KMS-11 (cell line): ENCODE measurements at regions not wholly inside any gene's neighbourhood (a gene's known extent, or its start where the extent isn't known, plus 50 kb on each side); places are given as distances from the start of the nearest gene placed in this dataset.

Experiments
- H2AFZ ChIP-seq: fragments of 200-600 bp; sonication (generic); 2 replicates; pipeline ENCODE4 v1.6.1; 2016; ENCODE audit warnings: antibody characterized with exemption, mixed run types, low read depth
- H3K27ac ChIP-seq: fragments of 200-600 bp; sonication (generic); 2 replicates; pipeline ENCODE4 v1.6.1; 2016; ENCODE audit warnings: mild to moderate bottlenecking, mixed run types
- H3K27me3 ChIP-seq: fragments of 200-600 bp; sonication (generic); 2 replicates; pipeline ENCODE4 v1.6.1; 2017; ENCODE audit warnings: mild to moderate bottlenecking, low read depth, mixed run types, moderate library complexity; ENCODE audit not compliant: insufficient read depth
- H3K36me3 ChIP-seq: fragments of 200-600 bp; sonication (generic); 2 replicates; pipeline ENCODE4 v1.6.1; 2017; ENCODE audit warnings: mild to moderate bottlenecking, mixed run types; ENCODE audit not compliant: insufficient read depth
- H3K4me1 ChIP-seq: fragments of 200-600 bp; sonication (generic); 2 replicates; pipeline ENCODE4 v1.6.1; 2016; ENCODE audit warnings: mild to moderate bottlenecking, low read depth, mixed run types; ENCODE audit not compliant: poor library complexity, severe bottlenecking
- H3K4me2 ChIP-seq: fragments of 200-600 bp; sonication (generic); 2 replicates; pipeline ENCODE4 v1.7.0; 2016; ENCODE audit warnings: mild to moderate bottlenecking, mixed run types
- H3K4me3 ChIP-seq: fragments of 200-600 bp; sonication (generic); IDR thresholded peaks from 2 replicates; pipeline ENCODE4 v1.6.1; 2017; ENCODE audit warnings: low read depth, low read length, mixed read lengths; ENCODE audit not compliant: insufficient read depth
- H3K79me2 ChIP-seq: fragments of 200-600 bp; sonication (generic); 2 replicates; pipeline ENCODE4 v1.6.1; 2016; ENCODE audit warnings: low read depth, mixed run types; ENCODE audit not compliant: insufficient read depth
- H3K9ac ChIP-seq: fragments of 200-600 bp; sonication (generic); 2 replicates; pipeline ENCODE4 v1.6.1; 2016; ENCODE audit warnings: mild to moderate bottlenecking, mixed run types
- H4K20me1 ChIP-seq: fragments of 200-600 bp; sonication (generic); 2 replicates; pipeline ENCODE4 v1.6.1; 2016; ENCODE audit warnings: mild to moderate bottlenecking, mixed run types; ENCODE audit not compliant: insufficient read depth
- TF ChIP-seq, protein P1 (sequence below): fragments of 200-600 bp; sonication (generic); conservative IDR thresholded peaks from 2 replicates; pipeline ENCODE4 v1.6.1; 2017; ENCODE audit warnings: low read depth, mild to moderate bottlenecking, antibody characterized with exemption, low read length, moderate library complexity, mixed read lengths

DNA sequence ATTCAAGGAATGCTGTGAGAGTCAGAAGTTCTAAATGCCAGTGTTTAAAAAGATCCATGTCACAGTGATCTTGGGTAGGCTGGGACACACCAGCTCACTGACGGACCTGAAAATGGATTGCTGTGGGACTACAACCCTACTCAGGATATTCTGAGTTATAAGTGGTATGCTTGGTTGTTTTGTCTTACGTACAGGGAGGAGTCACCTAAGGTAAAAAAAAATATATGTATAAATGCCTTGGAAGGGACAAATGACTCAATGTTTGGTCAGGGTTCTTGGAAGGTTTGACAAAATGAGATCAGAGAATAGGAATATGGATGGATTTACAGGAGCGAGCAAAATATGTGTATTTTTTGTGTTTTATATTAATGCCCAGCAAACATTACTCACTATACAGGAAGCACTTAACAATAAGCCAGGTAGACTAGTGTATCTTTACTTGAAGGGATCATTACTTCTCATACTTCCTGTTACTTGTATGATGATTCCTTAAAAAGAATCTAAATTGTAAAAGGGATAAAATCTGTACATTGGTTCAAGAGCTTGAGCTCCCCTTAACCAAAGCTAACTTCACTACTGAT is 767.3 kb downstream of the GBE1 start:
- Histone ChIP-seq H3K4me1 (no peaks in the 10 kb centered on the region), H3K4me3 (no peak overlapping the region), H3K4me2 (no peak overlapping the region), H3K9ac (no peak overlapping the region), H3K27ac (no peak overlapping the region), H3K27me3 (no peaks in the 10 kb centered on the region), H2AFZ (no peak overlapping the region), H3K79me2 (no peaks in the 10 kb centered on the region), H4K20me1 (no peaks in the 10 kb centered on the region), H3K36me3 (no peaks in the 10 kb centered on the region)
- TF ChIP-seq, protein P1, sequence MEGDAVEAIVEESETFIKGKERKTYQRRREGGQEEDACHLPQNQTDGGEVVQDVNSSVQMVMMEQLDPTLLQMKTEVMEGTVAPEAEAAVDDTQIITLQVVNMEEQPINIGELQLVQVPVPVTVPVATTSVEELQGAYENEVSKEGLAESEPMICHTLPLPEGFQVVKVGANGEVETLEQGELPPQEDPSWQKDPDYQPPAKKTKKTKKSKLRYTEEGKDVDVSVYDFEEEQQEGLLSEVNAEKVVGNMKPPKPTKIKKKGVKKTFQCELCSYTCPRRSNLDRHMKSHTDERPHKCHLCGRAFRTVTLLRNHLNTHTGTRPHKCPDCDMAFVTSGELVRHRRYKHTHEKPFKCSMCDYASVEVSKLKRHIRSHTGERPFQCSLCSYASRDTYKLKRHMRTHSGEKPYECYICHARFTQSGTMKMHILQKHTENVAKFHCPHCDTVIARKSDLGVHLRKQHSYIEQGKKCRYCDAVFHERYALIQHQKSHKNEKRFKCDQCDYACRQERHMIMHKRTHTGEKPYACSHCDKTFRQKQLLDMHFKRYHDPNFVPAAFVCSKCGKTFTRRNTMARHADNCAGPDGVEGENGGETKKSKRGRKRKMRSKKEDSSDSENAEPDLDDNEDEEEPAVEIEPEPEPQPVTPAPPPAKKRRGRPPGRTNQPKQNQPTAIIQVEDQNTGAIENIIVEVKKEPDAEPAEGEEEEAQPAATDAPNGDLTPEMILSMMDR = no peak

DNA sequence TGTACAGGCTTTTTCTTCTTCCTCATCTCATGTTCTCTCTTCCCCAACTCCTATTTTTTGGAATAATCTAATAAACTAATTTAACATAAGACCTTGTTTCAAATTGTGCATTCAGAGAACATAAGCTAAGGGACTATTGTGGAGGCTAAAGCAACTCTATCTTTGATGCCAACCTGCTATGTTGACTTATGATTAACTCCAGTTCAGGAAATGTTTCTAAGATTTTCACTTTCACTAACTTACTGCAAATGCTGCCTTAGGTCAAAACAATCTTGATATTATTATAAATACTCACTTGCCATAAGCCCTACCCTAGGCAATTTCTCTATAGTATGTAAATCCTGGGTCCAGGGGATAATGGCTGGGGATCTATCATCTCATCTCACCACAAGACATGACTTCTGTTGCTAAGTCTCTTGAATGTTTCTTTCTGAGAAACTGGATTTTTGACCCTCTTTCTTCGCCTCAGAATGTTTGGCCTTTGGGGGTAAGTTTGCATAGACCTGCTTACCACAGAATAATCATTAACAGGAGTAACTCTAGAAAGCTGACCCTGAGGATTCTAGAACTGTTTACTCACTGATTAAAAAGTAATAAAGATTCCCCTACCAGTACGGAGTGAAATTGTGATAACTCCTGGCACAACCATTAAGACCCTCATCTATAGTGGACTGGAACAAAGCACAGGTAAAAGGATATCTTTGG is 768.1 kb downstream of the GBE1 start:
- Histone ChIP-seq H3K79me2 (no peaks in the 10 kb centered on the region), H4K20me1 (no peaks in the 10 kb centered on the region), H3K9ac (no peak overlapping the region), H3K27me3 (no peaks in the 10 kb centered on the region), H3K27ac (no peak overlapping the region), H3K4me3 (no peak overlapping the region), H3K4me1 (no peaks in the 10 kb centered on the region), H2AFZ (no peak overlapping the region), H3K4me2 (no peak overlapping the region), H3K36me3 (no peaks in the 10 kb centered on the region)
- TF ChIP-seq, protein P1 = no peak

DNA sequence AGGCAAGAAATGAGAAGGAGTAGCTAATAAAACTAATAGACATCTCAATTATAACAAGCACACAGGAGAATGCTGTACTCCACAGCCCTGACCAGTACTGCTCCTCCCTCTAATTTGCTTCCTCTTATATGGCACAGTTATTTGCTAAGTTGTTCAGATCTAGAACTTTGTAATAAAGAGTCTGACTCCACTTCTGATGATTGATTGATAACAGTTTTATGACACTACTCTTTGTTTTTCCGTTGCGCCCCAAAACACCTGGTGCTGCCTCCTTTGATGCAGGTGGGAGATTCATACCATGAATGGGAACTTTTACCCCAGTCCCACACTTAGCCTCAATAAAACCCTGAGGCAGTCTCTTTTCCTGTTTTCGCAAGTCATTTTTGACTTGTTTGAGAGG is 777.7 kb downstream of the GBE1 start:
- TF ChIP-seq, protein P1 = no peak
- H2AFZ ChIP-seq = no peak overlapping the region
- no peak overlapping the region for H3K27ac ChIP-seq
- no peaks in the 10 kb centered on the region for H3K36me3 ChIP-seq
- no peak overlapping the region for H3K4me3 ChIP-seq
- no peak overlapping the region for H3K4me2 ChIP-seq
- no peak overlapping the region for H3K9ac ChIP-seq
- H3K79me2 ChIP-seq = no peaks in the 10 kb centered on the region
- H4K20me1 ChIP-seq = no peaks in the 10 kb centered on the region
- H3K4me1 ChIP-seq = no peaks in the 10 kb centered on the region
- H3K27me3 ChIP-seq = no peaks in the 10 kb centered on the region

DNA sequence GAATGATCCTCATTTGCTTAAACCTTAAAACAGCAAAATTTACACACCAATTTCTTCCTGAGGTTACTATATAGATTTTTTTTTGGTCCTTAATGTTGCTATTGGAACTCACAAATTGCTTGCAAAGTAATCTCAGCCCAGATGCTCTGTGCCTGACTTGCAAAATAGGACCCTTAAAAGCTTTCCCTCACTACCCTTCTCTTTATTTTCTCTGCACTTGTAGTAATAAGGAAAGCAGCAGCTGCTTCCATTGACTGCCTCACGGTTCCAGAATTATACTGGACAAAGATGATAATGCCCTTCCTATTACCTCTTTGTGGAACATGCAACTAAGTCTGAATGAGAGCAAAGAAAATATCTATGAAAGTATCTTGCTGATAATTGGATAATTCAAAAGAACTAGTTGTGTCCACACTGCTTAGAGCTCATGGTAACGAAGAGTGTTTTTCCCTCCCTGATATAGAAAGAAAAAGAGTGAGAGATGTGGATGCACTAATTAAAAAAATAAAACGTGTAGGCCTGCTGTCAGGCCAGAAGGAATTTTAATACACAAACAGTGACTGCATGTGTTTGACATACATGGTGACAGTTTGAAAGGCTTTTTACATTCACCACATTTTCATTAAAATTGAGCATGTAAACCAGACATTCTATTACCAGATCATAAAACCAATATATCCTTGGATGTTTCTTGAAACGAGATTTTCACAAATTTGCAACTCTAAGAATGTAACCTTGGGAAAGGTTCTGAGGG is 783.1 kb downstream of the GBE1 start:
- no peak overlapping the region for H3K27ac ChIP-seq
- no peak overlapping the region for H3K4me3 ChIP-seq
- no peak overlapping the region for H2AFZ ChIP-seq
- H3K79me2 ChIP-seq = no peaks in the 10 kb centered on the region
- H3K9ac ChIP-seq = no peak overlapping the region
- no peaks in the 10 kb centered on the region for H3K27me3 ChIP-seq
- H3K4me2 ChIP-seq = no peak overlapping the region
- TF ChIP-seq, protein P1 = no peak
- H4K20me1 ChIP-seq = no peaks in the 10 kb centered on the region
- H3K4me1 ChIP-seq = no peaks in the 10 kb centered on the region
- no peaks in the 10 kb centered on the region for H3K36me3 ChIP-seq
